Pancreas (tissue), 10 donors: ENCODE measurements at regions not wholly inside any gene's neighbourhood (a gene's known extent, or its start where the extent isn't known, plus 50 kb on each side); places are given as distances from the start of the nearest gene placed in this dataset.

Source experiments
- ATAC-seq, 4 donors: fragments of 200-7000 bp; cut with Tn5 transposase; one replicate each; pipeline versions ENCODE4 v1.8.0 to v1.9.1; 2020; ENCODE audit warnings: mild to moderate bottlenecking in 4 of 4, moderate library complexity in 4 of 4
- DNase-seq, 6 donors: peaks; one replicate each; pipeline ENCODE4 v3.0.0-alpha.2; 2020
- FAIRE-seq: peaks from 2 replicates; lab custom pipeline; 2012; peaks lifted over from hg19 to GRCh38; lab: Jason Lieb, UNC
- H3K27ac ChIP-seq, 4 donors: fragments of 200-600 bp; sonication (generic); 1 replicate in 3 of 4; 2 replicates in 1 of 4; pipeline versions ENCODE4 v1.5.0 to v1.8.0; 2020
- H3K27me3 ChIP-seq, 4 donors: fragments of 200-600 bp; one replicate each; pipeline ENCODE4 v1.8.0; 2021
- H3K36me3 ChIP-seq, 3 donors: fragments of 200-600 bp; sonication (generic) in 1 of 3; one replicate each; pipeline versions ENCODE4 v1.5.0 to v1.8.0; 2020 to 2021
- H3K4me1 ChIP-seq, 3 donors: fragments of 200-600 bp; one replicate each; pipeline ENCODE4 v1.8.0; 2021
- H3K4me3 ChIP-seq, 4 donors: fragments of 200-600 bp; sonication (generic) in 2 of 4; one replicate each; pipeline versions ENCODE4 v1.5.0 to v1.8.0; 2020 to 2021
- H3K9me3 ChIP-seq, 4 donors: fragments of 200-600 bp; one replicate each; pipeline ENCODE4 v1.8.0; 2021
- WGBS, 2 donors: extraction: QIAGEN DNeasy Blood & Tissue Kit; methylation state at CpG; one replicate each; pipeline ENCODE4 v1.1.7; 2013; 5-methylcytosine and 5-hydroxymethylcytosine counted together
- intact Hi-C, 3 donors: fragments of 100-400 bp; cut with DNase I; formaldehyde crosslinking; loops; one replicate each; pipeline versions ENCODE4 v1.11.1 to v1.14.2; 2022
- TF ChIP-seq, protein P1 (sequence below), 4 donors: fragments of 200-600 bp; sonication (generic) in 3 of 4; IDR thresholded peaks; one replicate each; pipeline versions ENCODE4 v1.5.0 to v1.8.0; 2021; ENCODE audit warnings: antibody characterized with exemption in 4 of 4
- donor health status: healthy with polysubstance abuse.
- donor health status: DM: no; HTN: no; CAD: no; lungs with moderate emphysema.
- donor health status: DM: no; HTN: no; CAD: no.
- donor health status: control.
- donor health status: control.
- donor health status: Bipolar disorder and iron deficiency.
- donor health status: DM: yes; HTN: yes; CAD: no.
- donor health status: DM: no; HTN: no; CAD: no.
- donor health status: DM: no; HTN: no; CAD: no.
- donor health status: DM: yes; HTN: yes; CAD: no.

DNA sequence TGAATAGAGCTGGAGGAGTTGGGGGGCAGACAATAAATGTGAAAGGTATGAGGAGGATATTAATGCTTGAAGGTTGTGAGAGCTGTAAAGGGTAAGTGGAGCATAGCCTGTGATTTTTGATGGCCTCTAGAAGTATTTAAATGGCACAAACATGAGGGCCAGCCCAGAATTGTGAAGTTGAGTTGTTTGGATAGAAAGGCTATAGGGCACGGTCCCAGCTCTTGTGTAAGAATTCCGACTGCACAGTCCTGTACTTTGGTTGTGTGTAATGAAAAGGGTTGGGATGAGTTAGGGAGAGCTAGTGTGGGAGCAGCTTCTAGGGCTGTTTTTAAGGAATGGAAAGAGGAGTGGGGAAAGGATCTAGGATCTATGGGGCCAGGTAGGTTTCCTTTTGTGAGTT lies 665.5 kb downstream of the USP25 start:
- DNase-seq (no peak), FAIRE-seq (no peak), ATAC-seq (no peak)
- TF ChIP-seq, protein P1, sequence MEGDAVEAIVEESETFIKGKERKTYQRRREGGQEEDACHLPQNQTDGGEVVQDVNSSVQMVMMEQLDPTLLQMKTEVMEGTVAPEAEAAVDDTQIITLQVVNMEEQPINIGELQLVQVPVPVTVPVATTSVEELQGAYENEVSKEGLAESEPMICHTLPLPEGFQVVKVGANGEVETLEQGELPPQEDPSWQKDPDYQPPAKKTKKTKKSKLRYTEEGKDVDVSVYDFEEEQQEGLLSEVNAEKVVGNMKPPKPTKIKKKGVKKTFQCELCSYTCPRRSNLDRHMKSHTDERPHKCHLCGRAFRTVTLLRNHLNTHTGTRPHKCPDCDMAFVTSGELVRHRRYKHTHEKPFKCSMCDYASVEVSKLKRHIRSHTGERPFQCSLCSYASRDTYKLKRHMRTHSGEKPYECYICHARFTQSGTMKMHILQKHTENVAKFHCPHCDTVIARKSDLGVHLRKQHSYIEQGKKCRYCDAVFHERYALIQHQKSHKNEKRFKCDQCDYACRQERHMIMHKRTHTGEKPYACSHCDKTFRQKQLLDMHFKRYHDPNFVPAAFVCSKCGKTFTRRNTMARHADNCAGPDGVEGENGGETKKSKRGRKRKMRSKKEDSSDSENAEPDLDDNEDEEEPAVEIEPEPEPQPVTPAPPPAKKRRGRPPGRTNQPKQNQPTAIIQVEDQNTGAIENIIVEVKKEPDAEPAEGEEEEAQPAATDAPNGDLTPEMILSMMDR (IDR thresholded peaks at IDR 0.05) = no peak
- no peaks in the 10 kb centered on the region for H3K27me3 ChIP-seq
- H3K36me3 ChIP-seq = no peaks in the 10 kb centered on the region
- WGBS, 2 donors = 88 to 89% methylated on average over 2 of the region's 2 CpGs
- no peaks in the 10 kb centered on the region for H3K4me1 ChIP-seq
- no peaks in the 10 kb centered on the region for H3K9me3 ChIP-seq
- H3K4me3 ChIP-seq = no peak overlapping the region
- intact Hi-C loops = no loop called here
- no peak overlapping the region for H3K27ac ChIP-seq

- Histone ChIP-seq H3K27me3 (no peaks in the 10 kb centered on the region), H3K4me1 (no peaks in the 10 kb centered on the region), H3K27ac (no peak overlapping the region), H3K9me3 (no peaks in the 10 kb centered on the region), H3K4me3 (no peak overlapping the region), H3K36me3 (no peaks in the 10 kb centered on the region)
- intact Hi-C loops = no loop called here
- DNase-seq (no peak), ATAC-seq (no peak), FAIRE-seq (no peak)
- TF ChIP-seq, protein P1 (IDR thresholded peaks at IDR 0.05) = no peak
These were observed 673.0 kb downstream of the USP25 start for GRCh38 chr21:16402752-16403151.

- DNase-seq (no peak), FAIRE-seq (no peak), ATAC-seq (no peak)
- TF ChIP-seq, protein P1 (IDR thresholded peaks at IDR 0.05) = no peak
- Histone ChIP-seq H3K27me3 (no peaks in the 10 kb centered on the region), H3K4me3 (no peak overlapping the region), H3K27ac (no peak overlapping the region), H3K9me3 (no peaks in the 10 kb centered on the region), H3K4me1 (peaks cover 0 to 7% (median 0%) of the 10 kb centered on the region in 3 donors), H3K36me3 (no peaks in the 10 kb centered on the region)
- intact Hi-C loops = no loop called here
- WGBS, 2 donors = 70 to 84% methylated on average over 1 of the region's 1 CpG
These were observed 675.0 kb downstream of the USP25 start for GRCh38 chr21:16404776-16405175.

DNA sequence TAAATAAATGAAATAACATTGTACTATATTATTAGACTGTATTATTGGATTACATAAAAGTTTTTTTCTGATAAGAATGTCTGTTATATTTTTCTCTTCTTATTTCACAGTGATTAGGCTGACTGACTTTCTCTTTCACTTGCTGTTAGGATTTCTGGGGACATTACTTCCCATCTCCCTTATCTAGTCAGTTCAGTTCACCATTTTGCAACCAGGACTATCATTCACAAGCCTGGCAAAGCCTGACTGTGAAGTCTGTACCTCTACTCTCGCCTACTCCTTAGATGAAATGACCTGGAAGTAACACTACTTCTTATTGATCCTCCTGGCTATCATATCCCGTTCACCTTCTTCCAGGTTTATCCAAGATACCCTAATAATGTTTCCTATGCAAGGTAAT lies 676.6 kb downstream of the USP25 start:
- ATAC-seq (no peak), DNase-seq (no peak), FAIRE-seq (no peak)
- TF ChIP-seq, protein P1 (IDR thresholded peaks at IDR 0.05) = no peak
- Histone ChIP-seq H3K27me3 (no peaks in the 10 kb centered on the region), H3K4me3 (no peak overlapping the region), H3K36me3 (no peaks in the 10 kb centered on the region), H3K9me3 (no peaks in the 10 kb centered on the region), H3K27ac (no peak overlapping the region), H3K4me1 (peaks cover 0 to 7% (median 0%) of the 10 kb centered on the region in 3 donors)
- intact Hi-C loops = no loop called here
- WGBS, 2 donors = 84 to 87% methylated on average over 2 of the region's 2 CpGs

DNA sequence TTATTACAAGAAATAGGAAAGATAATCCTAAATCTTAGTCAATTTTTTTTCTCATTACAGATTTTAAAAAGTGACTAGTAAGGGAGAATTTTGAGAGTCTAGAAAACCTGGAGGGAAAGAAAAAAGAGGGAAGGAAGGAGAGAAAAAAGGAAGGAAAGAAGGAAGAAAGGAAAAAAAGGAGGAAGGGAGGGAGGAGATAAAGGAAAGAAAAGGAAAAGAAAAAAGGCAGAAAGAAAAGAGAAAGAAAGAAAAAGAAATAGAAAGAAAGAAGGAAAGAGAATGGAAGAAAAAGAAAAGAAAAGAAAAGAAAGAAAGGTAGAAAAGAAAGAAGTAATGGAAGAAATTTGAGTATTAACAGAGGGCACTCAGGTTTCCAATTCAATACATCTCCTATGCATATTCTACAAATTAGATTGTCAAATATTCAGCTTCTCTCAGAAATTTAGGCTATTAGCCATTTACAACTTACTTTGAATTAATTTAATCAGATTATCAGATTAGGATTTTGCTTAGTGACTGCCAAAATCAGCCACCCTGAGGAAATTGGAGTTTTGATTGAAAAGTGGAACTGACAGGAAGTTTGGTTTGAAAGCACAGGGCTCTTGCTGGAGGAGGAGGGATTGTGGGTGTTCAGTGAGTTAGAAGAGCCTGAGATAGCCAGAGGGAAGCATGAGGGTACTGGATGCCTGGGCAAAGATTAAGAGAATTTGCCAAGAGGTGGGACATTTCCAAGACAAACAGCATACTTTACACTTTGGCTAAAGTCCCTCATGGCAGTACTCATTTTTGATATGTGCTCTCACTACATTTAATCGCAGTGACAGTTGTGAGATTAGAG lies 677.8 kb downstream of the USP25 start:
- no peaks in the 10 kb centered on the region for H3K36me3 ChIP-seq
- no peak for FAIRE-seq
- no peak overlapping the region for H3K4me3 ChIP-seq
- intact Hi-C loops = no loop called here
- WGBS, 2 donors = 12 to 19% methylated on average over 1 of the region's 1 CpG
- H3K27ac ChIP-seq = no peak overlapping the region
- H3K27me3 ChIP-seq = no peaks in the 10 kb centered on the region
- H3K4me1 ChIP-seq = peaks cover 0 to 7% (median 0%) of the 10 kb centered on the region in 3 donors
- peak in 3 of 4 donors; percentile 25 to 60 (median 56) for ATAC-seq
- TF ChIP-seq, protein P1 (IDR thresholded peaks at IDR 0.05) = no peak
- DNase-seq = no peak
- no peaks in the 10 kb centered on the region for H3K9me3 ChIP-seq
